ENCODE measurements at regions not wholly inside any gene's neighbourhood (a gene's known extent, or its start where the extent isn't known, plus 50 kb on each side); places are given as distances from the start of the nearest gene placed in this dataset.

GRCh38 chr18:40283560-40283959, 1671.5 kb upstream of the PIK3C3 start:
- TF ChIP-seq CTCF (IDR thresholded peaks at IDR 0.05 in 2 of 3, conservative IDR thresholded peaks at IDR 0.05 in 1 of 3; ENCODE audit: control insufficient read depth in 2 of 3, extremely low read depth in 1 of 3, insufficient read depth in 1 of 3, low read depth in 3 of 3, low read length in 3 of 3) (no peak), FOXM1 (IDR thresholded peaks at IDR 0.05; ENCODE audit: low read depth, low read length) (no peak), ZNF384 (IDR thresholded peaks at IDR 0.05; ENCODE audit: borderline replicate concordance, low read depth, low read length) (no peak), POLR2A (IDR thresholded peaks at IDR 0.05; ENCODE audit: low read depth, low read length) (no peak), ZNF274 (IDR thresholded peaks at IDR 0.05; ENCODE audit: insufficient read depth, insufficient read length) (no peak), ATF2 (IDR thresholded peaks at IDR 0.05; ENCODE audit: low read length) (no peak)
- TF ChIP-seq, protein P1, sequence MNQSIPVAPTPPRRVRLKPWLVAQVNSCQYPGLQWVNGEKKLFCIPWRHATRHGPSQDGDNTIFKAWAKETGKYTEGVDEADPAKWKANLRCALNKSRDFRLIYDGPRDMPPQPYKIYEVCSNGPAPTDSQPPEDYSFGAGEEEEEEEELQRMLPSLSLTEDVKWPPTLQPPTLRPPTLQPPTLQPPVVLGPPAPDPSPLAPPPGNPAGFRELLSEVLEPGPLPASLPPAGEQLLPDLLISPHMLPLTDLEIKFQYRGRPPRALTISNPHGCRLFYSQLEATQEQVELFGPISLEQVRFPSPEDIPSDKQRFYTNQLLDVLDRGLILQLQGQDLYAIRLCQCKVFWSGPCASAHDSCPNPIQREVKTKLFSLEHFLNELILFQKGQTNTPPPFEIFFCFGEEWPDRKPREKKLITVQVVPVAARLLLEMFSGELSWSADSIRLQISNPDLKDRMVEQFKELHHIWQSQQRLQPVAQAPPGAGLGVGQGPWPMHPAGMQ (IDR thresholded peaks at IDR 0.05; ENCODE audit: borderline replicate concordance) = no peak

All from GM12878 (cell line).